ENCODE measurements at regions not wholly inside any gene's neighbourhood (a gene's known extent, or its start where the extent isn't known, plus 50 kb on each side); places are given as distances from the start of the nearest gene placed in this dataset.

GRCh38 chr5:39945870-39946269, 521.1 kb upstream of the DAB2 start:
- TF ChIP-seq POLR2A (IDR thresholded peaks at IDR 0.05) (no peak), CTCF (IDR thresholded peaks at IDR 0.05) (no peak)
- no peak for DNase-seq (ENCODE audit: low spot score in 2 of 2)
- intact Hi-C loops (cut with DNase I; ENCODE audit: low total_unique reads) = loop anchor here (5.0 kb wide), 1 partner anchor 741 kb away; no protein-coding TSS in a partner anchor
- H3K4me3 ChIP-seq (ENCODE audit: low read depth, poor library complexity, severe bottlenecking) = no peak overlapping the region
- WGBS, 2 donors = 86 to 100% methylated on average over 1 of the region's 1 CpG

- intact Hi-C loops (cut with DNase I; ENCODE audit: low total_unique reads) = no loop called here
- no peak for DNase-seq (ENCODE audit: low spot score in 2 of 2)
- 86 to 98% methylated on average over 1 of the region's 1 CpG for WGBS, 2 donors
- no peak for TF ChIP-seq POLR2A (IDR thresholded peaks at IDR 0.05)
- TF ChIP-seq CTCF (IDR thresholded peaks at IDR 0.05) = no peak
- H3K4me3 ChIP-seq (ENCODE audit: low read depth, poor library complexity, severe bottlenecking) = no peak overlapping the region
Observed at GRCh38 chr5:39943811-39944210, 519.0 kb upstream of the DAB2 start.

- intact Hi-C loops (cut with DNase I; ENCODE audit: low total_unique reads) = no loop called here
- TF ChIP-seq CTCF (IDR thresholded peaks at IDR 0.05) (no peak), POLR2A (IDR thresholded peaks at IDR 0.05) (no peak)
- no peak for DNase-seq (ENCODE audit: low spot score in 2 of 2)
- WGBS, 2 donors = 92 to 94% methylated on average over 1 of the region's 1 CpG
- no peak overlapping the region for H3K4me3 ChIP-seq (ENCODE audit: low read depth, poor library complexity, severe bottlenecking)
Observed at GRCh38 chr5:39942606-39943005, 517.8 kb upstream of the DAB2 start.

GRCh38 chr5:39941416-39941815, 516.6 kb upstream of the DAB2 start:
- intact Hi-C loops (cut with DNase I; ENCODE audit: low total_unique reads) = no loop called here
- no peak for DNase-seq (ENCODE audit: low spot score in 2 of 2)
- 48 to 64% methylated on average over 2 of the region's 2 CpGs for WGBS, 2 donors
- TF ChIP-seq POLR2A (IDR thresholded peaks at IDR 0.05) = no peak
- TF ChIP-seq CTCF (IDR thresholded peaks at IDR 0.05) = no peak
- H3K4me3 ChIP-seq (ENCODE audit: low read depth, poor library complexity, severe bottlenecking) = no peak overlapping the region

GRCh38 chr5:39934830-39935229, 510.1 kb upstream of the DAB2 start:
- TF ChIP-seq POLR2A (IDR thresholded peaks at IDR 0.05) (no peak), CTCF (IDR thresholded peaks at IDR 0.05) (no peak)
- DNase-seq (ENCODE audit: low spot score in 2 of 2) = no peak
- no peak overlapping the region for H3K4me3 ChIP-seq (ENCODE audit: low read depth, poor library complexity, severe bottlenecking)
- 84 to 97% methylated on average over 1 of the region's 1 CpG for WGBS, 2 donors
- intact Hi-C loops (cut with DNase I; ENCODE audit: low total_unique reads) = no loop called here

GRCh38 chr5:39933061-39933460, 508.3 kb upstream of the DAB2 start:
- TF ChIP-seq CTCF (IDR thresholded peaks at IDR 0.05) (no peak), POLR2A (IDR thresholded peaks at IDR 0.05) (no peak)
- intact Hi-C loops (cut with DNase I; ENCODE audit: low total_unique reads) = no loop called here
- no peak overlapping the region for H3K4me3 ChIP-seq (ENCODE audit: low read depth, poor library complexity, severe bottlenecking)
- 79 to 80% methylated on average over 1 of the region's 1 CpG for WGBS, 2 donors
- DNase-seq (ENCODE audit: low spot score in 2 of 2) = no peak
